Mucosa of descending colon (tissue), 3 donors: ENCODE measurements at regions not wholly inside any gene's neighbourhood (a gene's known extent, or its start where the extent isn't known, plus 50 kb on each side); places are given as distances from the start of the nearest gene placed in this dataset.

Experiments
- ATAC-seq: fragments of 200-7000 bp; cut with Tn5 transposase; one replicate; pipeline ENCODE4 v1.9.1; 2020; ENCODE audit warnings: mild to moderate bottlenecking, moderate library complexity
- DNase-seq, 3 donors: peaks; one replicate each; pipeline ENCODE4 v3.0.0-alpha.2; 2020
- H3K36me3 ChIP-seq: fragments of 200-600 bp; one replicate; pipeline ENCODE4 v1.8.0; 2021; ENCODE audit warnings: low read depth, mild to moderate bottlenecking
- H3K4me1 ChIP-seq: fragments of 200-600 bp; one replicate; pipeline ENCODE4 v1.8.0; 2021; ENCODE audit warnings: low read depth, mild to moderate bottlenecking
- H3K4me3 ChIP-seq: fragments of 200-600 bp; one replicate; pipeline ENCODE4 v1.8.0; 2021; ENCODE audit warnings: mild to moderate bottlenecking
- H3K9me3 ChIP-seq: fragments of 200-600 bp; one replicate; pipeline ENCODE4 v1.8.0; 2021; ENCODE audit warnings: mild to moderate bottlenecking
- CTCF ChIP-seq: fragments of 200-600 bp; IDR thresholded peaks from one replicate; pipeline ENCODE4 v1.8.0; 2022; ENCODE audit warnings: antibody characterized with exemption, mild to moderate bottlenecking
- intact Hi-C, 2 donors: fragments of 100-400 bp; cut with DNase I in 1 of 2; cut with micrococcal nuclease in 1 of 2; formaldehyde crosslinking; loops; one replicate each; pipeline versions ENCODE4 v1.11.0 to v1.11.1; 2022; cut with DNase I, micrococcal nuclease
- donor health status: DM: no; HTN: no; CAD: no; lungs with moderate emphysema.
- donor health status: DM: no; HTN: no; CAD: no.
- donor health status: DM: no; HTN: yes; CAD: no.

- ATAC-seq (no peak), DNase-seq (no peak)
- intact Hi-C loops: no loop called here
- H3K4me3 ChIP-seq: no peak overlapping the region
- H3K9me3 ChIP-seq: no peaks in the 10 kb centered on the region
- H3K4me1 ChIP-seq: no peaks in the 10 kb centered on the region
- no peaks in the 10 kb centered on the region for H3K36me3 ChIP-seq
- TF ChIP-seq CTCF: no peak
Observed at GRCh38 chr2:129747500-129748125, 231.9 kb upstream of the RAB6C start.

- no peaks in the 10 kb centered on the region for H3K9me3 ChIP-seq
- TF ChIP-seq CTCF: no peak
- ATAC-seq (no peak), DNase-seq (no peak)
- no peaks in the 10 kb centered on the region for H3K36me3 ChIP-seq
- intact Hi-C loops: no loop called here
- H3K4me1 ChIP-seq: no peaks in the 10 kb centered on the region
- H3K4me3 ChIP-seq: no peak overlapping the region
Observed at GRCh38 chr2:129748250-129748649, 231.2 kb upstream of the RAB6C start.

GRCh38 chr2:129748653-129749052, 230.8 kb upstream of the RAB6C start:
- ATAC-seq: peak; percentile 54
- DNase-seq: peak in 1 of 3 donors; percentile 45
- intact Hi-C loops: no loop called here

GRCh38 chr2:129751409-129751808, 228.1 kb upstream of the RAB6C start:
- no peaks in the 10 kb centered on the region for H3K4me1 ChIP-seq
- no peaks in the 10 kb centered on the region for H3K36me3 ChIP-seq
- no peak overlapping the region for H3K4me3 ChIP-seq
- no peak for TF ChIP-seq CTCF
- no peaks in the 10 kb centered on the region for H3K9me3 ChIP-seq
- intact Hi-C loops: loop anchor here in 1 of 2 donors (10.0 kb wide), 1 partner anchor 103 kb away; no protein-coding TSS in a partner anchor
- no peak for DNase-seq
- ATAC-seq: no peak

More at GRCh38 chr2:129748653-129749052, 230.8 kb upstream of the RAB6C start:
- no peaks in the 10 kb centered on the region for H3K4me1 ChIP-seq
- no peaks in the 10 kb centered on the region for H3K36me3 ChIP-seq
- H3K4me3 ChIP-seq: no peak overlapping the region
- no peak for TF ChIP-seq CTCF
- no peaks in the 10 kb centered on the region for H3K9me3 ChIP-seq

- DNase-seq: no peak
- Histone ChIP-seq H3K4me3 (no peak overlapping the region), H3K9me3 (no peaks in the 10 kb centered on the region), H3K36me3 (no peaks in the 10 kb centered on the region), H3K4me1 (no peaks in the 10 kb centered on the region)
- ATAC-seq: no peak
- no peak for TF ChIP-seq CTCF
- intact Hi-C loops: loop anchor here in 1 of 2 donors (10.0 kb wide), 1 partner anchor 103 kb away; no protein-coding TSS in a partner anchor
Observed at GRCh38 chr2:129752176-129752575, 227.3 kb upstream of the RAB6C start.
